ENCODE measurements at regions not wholly inside any gene's neighbourhood (a gene's known extent, or its start where the extent isn't known, plus 50 kb on each side); places are given as distances from the start of the nearest gene placed in this dataset.

GRCh38 chr9:26368241-26368640, 524.4 kb downstream of the CAAP1 start:
- H3K4me1 ChIP-seq (ENCODE audit: control insufficient read depth in 1 of 2, insufficient read depth in 2 of 2, low read depth in 1 of 2, low read length in 1 of 2) = no peaks in the 10 kb centered on the region
- no peak overlapping the region for H2AFZ ChIP-seq (ENCODE audit: low read depth)
- no peak overlapping the region for H3K4me3 ChIP-seq (ENCODE audit: low read depth in 2 of 2, low read length in 1 of 2)
- no peaks in the 10 kb centered on the region for H4K20me1 ChIP-seq (ENCODE audit: insufficient read depth)
- TF ChIP-seq USF2 (IDR thresholded peaks at IDR 0.05; ENCODE audit: borderline replicate concordance, low read depth, low read length) = no peak
- no peak for TF ChIP-seq REST (IDR thresholded peaks at IDR 0.05; ENCODE audit: low read depth, low read length)
- TF ChIP-seq RXRA (IDR thresholded peaks at IDR 0.05; ENCODE audit: borderline replicate concordance, low read depth) = no peak
- no peak for TF ChIP-seq YY1 (IDR thresholded peaks at IDR 0.05; ENCODE audit: low read depth)
- TF ChIP-seq NRF1 (IDR thresholded peaks at IDR 0.05; ENCODE audit: low read depth, low read length) = no peak
- TF ChIP-seq RCOR1 (IDR thresholded peaks at IDR 0.05; ENCODE audit: low read length) = no peak
- TF ChIP-seq ELF1 (IDR thresholded peaks at IDR 0.05) = no peak
- TF ChIP-seq CHD2 (IDR thresholded peaks at IDR 0.05; ENCODE audit: low read length, partially characterized antibody) = no peak
- no peak for TF ChIP-seq EP300 (IDR thresholded peaks at IDR 0.05; ENCODE audit: borderline replicate concordance in 1 of 2, low read depth in 1 of 2, low read length in 1 of 2)
- TF ChIP-seq FOSL2 (IDR thresholded peaks at IDR 0.05; ENCODE audit: borderline replicate concordance, low read depth) = no peak
- no peak for TF ChIP-seq PBX3 (IDR thresholded peaks at IDR 0.05)
- H3K36me3 ChIP-seq (replicated peaks in 1 of 2; ENCODE audit: control insufficient read depth in 1 of 2, insufficient read depth in 2 of 2, low read length in 1 of 2) = no peaks in the 10 kb centered on the region
- H3K9me2 ChIP-seq = no peaks in the 10 kb centered on the region
- no peaks in the 10 kb centered on the region for H3K9me3 ChIP-seq
- no peak overlapping the region for H3K27ac ChIP-seq (ENCODE audit: low read depth in 2 of 2, low read length in 1 of 2)
- no peak overlapping the region for H3K9ac ChIP-seq
- CTCF ChIA-PET = no interaction called here
- H3F3A ChIP-seq (replicated peaks; ENCODE audit: insufficient read depth) = no peaks in the 10 kb centered on the region
- H3K79me2 ChIP-seq (ENCODE audit: insufficient read depth) = no peaks in the 10 kb centered on the region
- no peak for DNase-seq
- WGBS (ENCODE audit: low lambda C conversion rate) = 53% methylated on average over 3 of the region's 3 CpGs
- H3K27me3 ChIP-seq (ENCODE audit: insufficient read depth) = no peaks in the 10 kb centered on the region
- no peak overlapping the region for H3K4me2 ChIP-seq
- POLR2A ChIA-PET = no interaction called here

GRCh38 chr9:26361010-26361409, 531.6 kb downstream of the CAAP1 start:
- Histone ChIP-seq H3K36me3 (replicated peaks in 1 of 2; ENCODE audit: control insufficient read depth in 1 of 2, insufficient read depth in 2 of 2, low read length in 1 of 2) (no peaks in the 10 kb centered on the region), H3K4me3 (ENCODE audit: low read depth in 2 of 2, low read length in 1 of 2) (no peak overlapping the region)
- CTCF ChIA-PET = no interaction called here

More at GRCh38 chr9:26361010-26361409, 531.6 kb downstream of the CAAP1 start:
- Histone ChIP-seq H3K9me3 (no peaks in the 10 kb centered on the region), H4K20me1 (ENCODE audit: insufficient read depth) (no peaks in the 10 kb centered on the region), H3K79me2 (ENCODE audit: insufficient read depth) (no peaks in the 10 kb centered on the region), H3K9me2 (no peaks in the 10 kb centered on the region), H3K9ac (no peak overlapping the region), H3K27me3 (ENCODE audit: insufficient read depth) (no peaks in the 10 kb centered on the region), H2AFZ (ENCODE audit: low read depth) (no peak overlapping the region), H3K27ac (ENCODE audit: low read depth in 2 of 2, low read length in 1 of 2) (no peak overlapping the region), H3F3A (replicated peaks; ENCODE audit: insufficient read depth) (no peaks in the 10 kb centered on the region), H3K4me1 (ENCODE audit: control insufficient read depth in 1 of 2, insufficient read depth in 2 of 2, low read depth in 1 of 2, low read length in 1 of 2) (no peaks in the 10 kb centered on the region), H3K4me2 (no peak overlapping the region)
- 54% methylated on average over 2 of the region's 2 CpGs for WGBS (ENCODE audit: low lambda C conversion rate)
- POLR2A ChIA-PET = no interaction called here
- no peak for DNase-seq
- TF ChIP-seq MEF2A (IDR thresholded peaks at IDR 0.05; ENCODE audit: borderline replicate concordance, low read depth) (no peak), NRF1 (IDR thresholded peaks at IDR 0.05; ENCODE audit: low read depth, low read length) (no peak), TEAD4 (IDR thresholded peaks at IDR 0.05; ENCODE audit: borderline replicate concordance, insufficient read depth) (no peak), CHD2 (IDR thresholded peaks at IDR 0.05; ENCODE audit: low read length, partially characterized antibody) (no peak), FOSL2 (IDR thresholded peaks at IDR 0.05; ENCODE audit: borderline replicate concordance, low read depth) (no peak), RXRA (IDR thresholded peaks at IDR 0.05; ENCODE audit: borderline replicate concordance, low read depth) (no peak), FOXJ3 (CRISPR knock-in tag; IDR thresholded peaks at IDR 0.05) (no peak), NFIC (IDR thresholded peaks at IDR 0.05; ENCODE audit: borderline replicate concordance) (no peak), IRF3 (IDR thresholded peaks at IDR 0.05; ENCODE audit: low read depth, low read length) (no peak), REST (IDR thresholded peaks at IDR 0.05; ENCODE audit: low read depth, low read length) (no peak), SIN3A (IDR thresholded peaks at IDR 0.05; ENCODE audit: borderline replicate concordance, low read depth, low read length) (no peak), RCOR1 (IDR thresholded peaks at IDR 0.05; ENCODE audit: low read length) (no peak)

Data from SK-N-SH (cell line).